NCI-H524 treated with DMSO at 0.1 percent for 48 hours (cell line): ENCODE measurements at regions not wholly inside any gene's neighbourhood (a gene's known extent, or its start where the extent isn't known, plus 50 kb on each side); places are given as distances from the start of the nearest gene placed in this dataset.
"Not testable (repeated sequence)": the region's sequence is repeated elsewhere in the genome, so short reads cannot be mapped to it uniquely, and the experiment has no call there.

Experiments used
- DNase-seq: peaks from one replicate; lab custom pipeline; 2025; lab: John Stamatoyannopoulos, UW

- no peak for DNase-seq
These were observed 652.3 kb downstream of the SLCO4C1 start for GRCh38 chr5:101643794-101644193.

GRCh38 chr5:101637599-101637998 is 658.5 kb downstream of the SLCO4C1 start:
- no peak for DNase-seq

GRCh38 chr5:101627770-101628169 is 668.3 kb downstream of the SLCO4C1 start:
- not testable (repeated sequence) for DNase-seq

- no peak for DNase-seq
These were observed 669.5 kb downstream of the SLCO4C1 start for GRCh38 chr5:101626572-101626971.

GRCh38 chr5:101611039-101611438 is 685.0 kb downstream of the SLCO4C1 start:
- DNase-seq = no peak

- DNase-seq = no peak
These were observed 687.8 kb downstream of the SLCO4C1 start for GRCh38 chr5:101608322-101608721.

- DNase-seq = no peak
These were observed 690.4 kb downstream of the SLCO4C1 start for GRCh38 chr5:101605700-101606099.

GRCh38 chr5:101600614-101601013 is 695.5 kb downstream of the SLCO4C1 start:
- no peak for DNase-seq

GRCh38 chr5:101590384-101590783 is 687.3 kb upstream of the ST8SIA4 start:
- DNase-seq = no peak

- no peak for DNase-seq
These were observed 682.3 kb upstream of the ST8SIA4 start for GRCh38 chr5:101585366-101585765.

GRCh38 chr5:101580591-101580990 is 677.5 kb upstream of the ST8SIA4 start:
- DNase-seq = no peak

- DNase-seq = no peak
These were observed 670.9 kb upstream of the ST8SIA4 start for GRCh38 chr5:101574017-101574416.

GRCh38 chr5:101561018-101561417 is 657.9 kb upstream of the ST8SIA4 start:
- no peak for DNase-seq

GRCh38 chr5:101543780-101544179 is 640.7 kb upstream of the ST8SIA4 start:
- no peak for DNase-seq

- no peak for DNase-seq
These were observed 636.2 kb upstream of the ST8SIA4 start for GRCh38 chr5:101539315-101539714.

GRCh38 chr5:101535626-101536025 is 632.5 kb upstream of the ST8SIA4 start:
- no peak for DNase-seq

GRCh38 chr5:101534491-101535110 is 631.5 kb upstream of the ST8SIA4 start:
- DNase-seq = no peak

- DNase-seq = no peak
These were observed 629.3 kb upstream of the ST8SIA4 start for GRCh38 chr5:101532430-101532829.

GRCh38 chr5:101531026-101531425 is 627.9 kb upstream of the ST8SIA4 start:
- DNase-seq = no peak

- not testable (repeated sequence) for DNase-seq
These were observed 626.0 kb upstream of the ST8SIA4 start for GRCh38 chr5:101529094-101529493.

GRCh38 chr5:101520417-101520816 is 617.3 kb upstream of the ST8SIA4 start:
- DNase-seq = no peak

- no peak for DNase-seq
These were observed 614.7 kb upstream of the ST8SIA4 start for GRCh38 chr5:101517795-101518194.

- no peak for DNase-seq
These were observed 612.6 kb upstream of the ST8SIA4 start for GRCh38 chr5:101515721-101516120.

GRCh38 chr5:101505891-101506570 is 602.9 kb upstream of the ST8SIA4 start:
- no peak for DNase-seq
